Panc1 (cell line): ENCODE measurements at regions not wholly inside any gene's neighbourhood (a gene's known extent, or its start where the extent isn't known, plus 50 kb on each side); places are given as distances from the start of the nearest gene placed in this dataset.

Experiments
- ATAC-seq: fragments of 200-7000 bp; cut with Tn5 transposase; 2 replicates; pipeline ENCODE4 v1.9.1; 2020; ENCODE audit warnings: mild to moderate bottlenecking, moderate library complexity
- BruUV-seq: library from RNA; stranded (reverse); fragments of 400-500 nt; replicated peaks from 2 replicates; lab custom pipeline; 2021; lab: Mats Ljungman, UMichigan
- CTCF ChIA-PET: fragments of 300-600 bp; sonication (Branson Sonifier 250); formaldehyde crosslinking; loops from one replicate; lab custom pipeline; 2022; ENCODE audit warnings: antibody characterized with exemption; lab: Charles Lee
- POLR2A ChIA-PET: fragments of 300-600 bp; sonication (Branson Sonifier 250); formaldehyde crosslinking; loops from one replicate; lab custom pipeline; 2022; ENCODE audit warnings: antibody characterized with exemption; lab: Charles Lee
- DNase-seq: peaks from one replicate; pipeline ENCODE4 v3.0.0-alpha.2; 2010; ENCODE audit warnings: low read depth, low spot score
- H3K27ac ChIP-seq: 2 replicates; pipeline ENCODE4 v1.5.1; 2011; ENCODE audit warnings: mild to moderate bottlenecking, low read length, inconsistent platforms
- H3K27me3 ChIP-seq: fragments of 200-500 bp; sonication (Bioruptor generic); 2 replicates; pipeline ENCODE4 v1.6.0; 2014; ENCODE audit warnings: low read length, inconsistent platforms; ENCODE audit not compliant: control insufficient read depth, insufficient read depth
- H3K36me3 ChIP-seq: fragments of 200-500 bp; sonication (Bioruptor generic); 2 replicates; pipeline ENCODE4 v1.5.1; 2014; ENCODE audit warnings: inconsistent platforms, mild to moderate bottlenecking, low read length, moderate library complexity; ENCODE audit not compliant: control insufficient read depth, insufficient read depth
- H3K4me1 ChIP-seq: 2 replicates; pipeline ENCODE4 v1.5.1; 2011; ENCODE audit warnings: inconsistent platforms, mild to moderate bottlenecking, low read length, moderate library complexity; ENCODE audit not compliant: control insufficient read depth, insufficient read depth
- H3K4me3 ChIP-seq, 2 experiments: 2 replicates each; pipeline ENCODE4 v1.5.1; 2011 to 2012; ENCODE audit warnings: low read depth in 2 of 2, low read length in 2 of 2, mild to moderate bottlenecking in 2 of 2, inconsistent platforms in 1 of 2, moderate library complexity in 1 of 2
- H3K9me3 ChIP-seq: fragments of 200-500 bp; sonication (Bioruptor generic); 2 replicates; pipeline ENCODE4 v1.5.1; 2014; ENCODE audit warnings: low read depth, mild to moderate bottlenecking, inconsistent platforms, low read length, moderate library complexity; ENCODE audit not compliant: control insufficient read depth, insufficient read depth
- POLR2AphosphoS5 ChIP-seq: IDR thresholded peaks from 2 replicates; pipeline ENCODE4 v1.6.1; 2012; ENCODE audit warnings: mild to moderate bottlenecking, low read depth, low read length, moderate library complexity
- SIN3A ChIP-seq: IDR thresholded peaks from 2 replicates; pipeline ENCODE4 v1.6.1; 2012; ENCODE audit warnings: low read depth, mild to moderate bottlenecking, low read length, moderate library complexity, borderline replicate concordance; ENCODE audit not compliant: insufficient read depth
- TCF7L2 ChIP-seq: IDR thresholded peaks from 2 replicates; pipeline ENCODE4 v1.6.1; 2011; ENCODE audit warnings: mild to moderate bottlenecking, low read depth, low read length, inconsistent platforms
- in situ Hi-C: cut with HindIII; loops from 2 replicates; pipeline ENCODE4 v1.10.0; 2016; ENCODE audit warnings: low sequenced_read_pairs, low pct_unique_long_range_greater_than_20kb
- intact Hi-C: fragments of 100-400 bp; cut with micrococcal nuclease; formaldehyde crosslinking; loops from one replicate; pipeline ENCODE4 v1.10.0; 2022; ENCODE audit not compliant: unreplicated experiment
- TF ChIP-seq, protein P1 (sequence below): fragments of 450-650 bp; IDR thresholded peaks from 2 replicates; pipeline ENCODE4 v1.5.1; 2017; ENCODE audit warnings: mild to moderate bottlenecking
- TF ChIP-seq, protein P2 (sequence below), 2 experiments: IDR thresholded peaks; 2 replicates each; pipeline ENCODE4 v1.6.1; 2011 to 2012; ENCODE audit warnings: low read depth in 2 of 2, control low read depth in 1 of 2, low read length in 1 of 2, mild to moderate bottlenecking in 1 of 2, moderate library complexity in 1 of 2; ENCODE audit not compliant: insufficient read depth in 1 of 2

DNA sequence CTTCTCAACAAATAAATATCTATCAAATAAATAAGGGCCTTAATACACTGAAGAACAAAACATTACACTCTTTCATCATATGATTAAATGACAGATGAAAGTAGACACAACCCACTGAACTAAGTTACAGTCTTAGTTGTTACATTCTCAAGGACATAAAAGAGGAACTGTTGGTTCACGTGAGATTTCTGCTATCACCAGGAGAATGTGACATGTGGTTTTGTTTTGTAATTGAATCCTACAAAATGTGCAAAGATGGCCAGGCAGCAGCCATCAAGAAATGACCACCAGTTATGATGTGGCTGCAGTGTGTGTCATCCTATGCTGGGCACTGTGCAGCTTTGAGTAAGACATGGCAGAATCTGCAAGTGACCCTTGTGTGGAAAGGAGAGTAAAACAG lies 310.6 kb upstream of the PIK3C3 start:
- in situ Hi-C loops (no loop called here), intact Hi-C loops (no loop called here)
- no peak for ATAC-seq

DNA sequence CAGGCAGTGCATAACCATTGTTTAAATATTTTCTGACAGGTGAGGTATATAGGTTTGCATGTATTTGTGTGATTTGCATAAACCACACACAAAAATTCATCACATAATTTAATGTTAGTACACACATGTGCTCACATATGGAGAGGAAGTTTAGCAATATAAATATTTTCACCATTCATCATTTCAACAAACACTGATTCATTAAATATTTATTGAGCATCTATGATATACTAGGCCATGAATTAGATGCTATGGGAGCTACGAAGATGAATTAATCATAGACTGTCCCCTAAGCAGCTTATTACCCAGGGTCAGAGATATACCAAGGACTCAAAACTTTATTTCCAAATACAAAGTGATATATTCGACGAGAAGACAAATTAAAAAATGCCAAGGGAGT lies 311.6 kb upstream of the PIK3C3 start:
- ChIA-PET POLR2A (no interaction called here), CTCF (no interaction called here)
- Histone ChIP-seq H3K27ac (no peak overlapping the region), H3K9me3 (no peaks in the 10 kb centered on the region), H3K27me3 (no peaks in the 10 kb centered on the region), H3K36me3 (no peaks in the 10 kb centered on the region), H3K4me1 (no peaks in the 10 kb centered on the region), H3K4me3 (no peak overlapping the region)
- in situ Hi-C loops, result no loop called here
- BruUV-seq, result no TSS peak
- TF ChIP-seq, protein P1, sequence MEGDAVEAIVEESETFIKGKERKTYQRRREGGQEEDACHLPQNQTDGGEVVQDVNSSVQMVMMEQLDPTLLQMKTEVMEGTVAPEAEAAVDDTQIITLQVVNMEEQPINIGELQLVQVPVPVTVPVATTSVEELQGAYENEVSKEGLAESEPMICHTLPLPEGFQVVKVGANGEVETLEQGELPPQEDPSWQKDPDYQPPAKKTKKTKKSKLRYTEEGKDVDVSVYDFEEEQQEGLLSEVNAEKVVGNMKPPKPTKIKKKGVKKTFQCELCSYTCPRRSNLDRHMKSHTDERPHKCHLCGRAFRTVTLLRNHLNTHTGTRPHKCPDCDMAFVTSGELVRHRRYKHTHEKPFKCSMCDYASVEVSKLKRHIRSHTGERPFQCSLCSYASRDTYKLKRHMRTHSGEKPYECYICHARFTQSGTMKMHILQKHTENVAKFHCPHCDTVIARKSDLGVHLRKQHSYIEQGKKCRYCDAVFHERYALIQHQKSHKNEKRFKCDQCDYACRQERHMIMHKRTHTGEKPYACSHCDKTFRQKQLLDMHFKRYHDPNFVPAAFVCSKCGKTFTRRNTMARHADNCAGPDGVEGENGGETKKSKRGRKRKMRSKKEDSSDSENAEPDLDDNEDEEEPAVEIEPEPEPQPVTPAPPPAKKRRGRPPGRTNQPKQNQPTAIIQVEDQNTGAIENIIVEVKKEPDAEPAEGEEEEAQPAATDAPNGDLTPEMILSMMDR, result no peak
- TF ChIP-seq SIN3A, result no peak
- TF ChIP-seq, protein P2, sequence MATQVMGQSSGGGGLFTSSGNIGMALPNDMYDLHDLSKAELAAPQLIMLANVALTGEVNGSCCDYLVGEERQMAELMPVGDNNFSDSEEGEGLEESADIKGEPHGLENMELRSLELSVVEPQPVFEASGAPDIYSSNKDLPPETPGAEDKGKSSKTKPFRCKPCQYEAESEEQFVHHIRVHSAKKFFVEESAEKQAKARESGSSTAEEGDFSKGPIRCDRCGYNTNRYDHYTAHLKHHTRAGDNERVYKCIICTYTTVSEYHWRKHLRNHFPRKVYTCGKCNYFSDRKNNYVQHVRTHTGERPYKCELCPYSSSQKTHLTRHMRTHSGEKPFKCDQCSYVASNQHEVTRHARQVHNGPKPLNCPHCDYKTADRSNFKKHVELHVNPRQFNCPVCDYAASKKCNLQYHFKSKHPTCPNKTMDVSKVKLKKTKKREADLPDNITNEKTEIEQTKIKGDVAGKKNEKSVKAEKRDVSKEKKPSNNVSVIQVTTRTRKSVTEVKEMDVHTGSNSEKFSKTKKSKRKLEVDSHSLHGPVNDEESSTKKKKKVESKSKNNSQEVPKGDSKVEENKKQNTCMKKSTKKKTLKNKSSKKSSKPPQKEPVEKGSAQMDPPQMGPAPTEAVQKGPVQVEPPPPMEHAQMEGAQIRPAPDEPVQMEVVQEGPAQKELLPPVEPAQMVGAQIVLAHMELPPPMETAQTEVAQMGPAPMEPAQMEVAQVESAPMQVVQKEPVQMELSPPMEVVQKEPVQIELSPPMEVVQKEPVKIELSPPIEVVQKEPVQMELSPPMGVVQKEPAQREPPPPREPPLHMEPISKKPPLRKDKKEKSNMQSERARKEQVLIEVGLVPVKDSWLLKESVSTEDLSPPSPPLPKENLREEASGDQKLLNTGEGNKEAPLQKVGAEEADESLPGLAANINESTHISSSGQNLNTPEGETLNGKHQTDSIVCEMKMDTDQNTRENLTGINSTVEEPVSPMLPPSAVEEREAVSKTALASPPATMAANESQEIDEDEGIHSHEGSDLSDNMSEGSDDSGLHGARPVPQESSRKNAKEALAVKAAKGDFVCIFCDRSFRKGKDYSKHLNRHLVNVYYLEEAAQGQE (IDR thresholded peaks at IDR 0.05; ENCODE audit: insufficient read depth in 1 of 2, low read depth in 2 of 2, low read length in 1 of 2), result no peak
- TF ChIP-seq TCF7L2, result no peak
- no peak for TF ChIP-seq POLR2AphosphoS5
- ATAC-seq (no peak), DNase-seq (no peak)
- intact Hi-C loops, result no loop called here

More for the DNA sequence above, 310.6 kb upstream of the PIK3C3 start:
- CTCF ChIA-PET, result no interaction called here
- Histone ChIP-seq H3K27me3 (no peaks in the 10 kb centered on the region), H3K4me3 (no peak overlapping the region), H3K4me1 (no peaks in the 10 kb centered on the region), H3K27ac (no peak overlapping the region), H3K9me3 (no peaks in the 10 kb centered on the region), H3K36me3 (no peaks in the 10 kb centered on the region)
- no peak for DNase-seq
- TF ChIP-seq SIN3A (no peak), TCF7L2 (no peak), POLR2AphosphoS5 (no peak)
- TF ChIP-seq, protein P1, result no peak
- TF ChIP-seq, protein P2 (IDR thresholded peaks at IDR 0.05; ENCODE audit: insufficient read depth in 1 of 2, low read depth in 2 of 2, low read length in 1 of 2), result no peak
- no TSS peak for BruUV-seq
- POLR2A ChIA-PET, result no interaction called here
